ENCODE measurements at regions not wholly inside any gene's neighbourhood (a gene's known extent, or its start where the extent isn't known, plus 50 kb on each side); places are given as distances from the start of the nearest gene placed in this dataset.

DNA sequence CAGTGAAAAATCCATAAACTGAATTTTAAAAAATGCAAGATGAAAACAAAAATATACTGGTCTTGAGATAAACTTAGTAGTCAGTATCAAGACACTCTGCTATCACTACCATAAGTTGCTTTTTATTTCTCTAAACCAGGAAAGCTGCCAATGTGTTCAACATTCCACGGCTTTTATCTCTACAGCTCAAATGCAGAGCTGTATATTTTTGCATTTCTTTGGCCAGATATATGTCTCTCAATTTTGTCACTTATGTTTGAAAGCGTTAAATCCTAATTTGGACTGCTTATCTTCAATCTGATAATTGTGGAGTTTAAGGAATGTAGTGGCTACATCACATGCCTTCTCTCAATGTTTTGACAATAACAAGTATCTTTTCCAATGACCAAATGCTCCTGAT is 609.5 kb downstream of the EPHA4 start:
- no peak for DNase-seq

DNA sequence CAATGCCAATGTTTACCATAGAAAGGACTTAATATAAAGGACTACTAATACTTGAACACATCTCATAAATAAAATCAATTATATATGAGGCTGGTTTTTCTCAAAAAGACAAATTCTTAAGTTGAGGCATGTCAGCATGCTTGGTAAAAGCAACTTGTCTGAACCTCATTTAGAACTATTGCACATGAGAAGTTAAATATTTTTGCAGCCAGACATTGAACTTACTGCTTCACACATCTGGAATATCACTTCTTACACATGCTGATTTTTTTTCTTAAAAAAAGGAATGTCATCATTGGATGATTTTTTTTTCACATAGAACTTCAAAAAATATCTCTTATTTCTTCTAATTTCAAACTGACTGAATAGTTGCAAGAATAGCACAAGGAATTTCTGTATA is 609.0 kb downstream of the EPHA4 start:
- no peak for DNase-seq

- no peak for DNase-seq
Measured at GRCh38 chr2:220963930-220964329, 608.2 kb downstream of the EPHA4 start.

- no peak for DNase-seq
Measured at GRCh38 chr2:220966636-220967035, 605.5 kb downstream of the EPHA4 start.

- DNase-seq, result no peak
Measured at GRCh38 chr2:220969348-220969747, 602.8 kb downstream of the EPHA4 start.

DNA sequence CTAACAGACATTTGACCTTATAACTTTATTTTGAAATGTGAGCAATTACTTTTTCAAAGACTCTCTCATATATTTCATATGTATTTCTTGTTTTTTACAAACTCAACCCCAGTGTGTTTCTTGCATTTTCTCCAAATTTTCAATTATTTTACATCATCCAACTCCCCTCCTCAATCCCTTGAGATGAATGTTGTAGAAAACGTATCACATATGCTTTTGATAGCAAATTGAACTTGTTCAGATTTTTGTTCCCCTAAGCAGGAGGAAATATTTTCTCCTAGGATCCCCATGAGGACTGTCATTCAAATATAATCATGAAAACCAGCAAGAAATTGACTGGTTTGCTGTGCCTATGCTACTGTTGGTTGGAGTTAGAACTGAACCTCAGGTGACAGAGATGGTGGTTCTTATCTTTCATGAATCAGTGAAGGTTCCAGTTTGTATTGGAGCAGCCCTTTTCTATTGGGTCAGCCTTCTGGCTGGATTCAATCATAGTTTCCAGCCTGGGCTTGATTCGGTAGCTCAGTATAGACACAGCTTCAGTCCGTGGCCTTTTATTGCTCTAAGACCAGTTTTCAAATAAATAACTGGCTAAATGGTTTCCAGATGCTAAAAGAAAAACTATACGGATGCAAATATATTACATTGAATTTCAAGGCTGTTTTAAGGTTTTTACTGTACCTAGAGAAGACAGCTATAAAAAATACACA is 591.0 kb downstream of the EPHA4 start:
- DNase-seq, result no peak

DNA sequence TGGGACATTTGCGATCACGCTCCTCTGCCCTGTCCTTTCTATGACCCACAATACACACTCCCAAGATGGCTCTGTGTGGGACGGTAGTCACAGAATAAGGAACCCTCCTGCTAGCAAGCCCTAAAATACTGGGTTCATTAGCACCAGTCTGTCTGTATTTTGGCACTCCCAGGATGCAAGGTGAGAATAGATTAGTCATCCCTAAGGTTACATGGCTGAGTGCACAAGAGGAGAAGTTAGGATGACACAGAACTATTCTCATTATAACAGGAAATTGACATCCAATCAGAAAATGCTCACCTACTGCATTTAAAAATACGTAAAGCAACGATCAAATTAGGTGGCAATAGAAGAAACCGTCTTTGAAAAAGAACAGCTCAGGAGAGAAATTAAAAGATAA is 590.2 kb downstream of the EPHA4 start:
- DNase-seq, result no peak

DNA sequence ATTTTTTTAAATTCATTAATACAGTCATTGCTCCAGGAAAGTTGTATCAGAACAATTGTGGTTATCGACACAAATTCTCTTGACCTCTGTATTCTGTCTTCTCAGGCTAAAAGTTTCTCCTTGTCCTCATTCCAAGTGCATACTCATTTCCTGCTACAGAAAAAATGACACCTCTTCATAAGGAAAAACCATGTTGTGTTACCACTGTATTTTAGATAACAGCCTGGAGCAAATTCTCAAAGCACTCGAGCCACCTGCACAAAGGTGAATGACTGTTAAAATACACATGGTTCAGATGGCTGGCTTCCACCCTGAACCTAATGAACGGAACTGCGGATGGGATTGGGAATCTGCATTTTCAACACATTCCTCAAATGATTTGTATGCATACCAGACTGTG is 586.5 kb downstream of the EPHA4 start:
- DNase-seq, result no peak

GRCh38 chr2:220987839-220988238 is 584.3 kb downstream of the EPHA4 start:
- no peak for DNase-seq

DNA sequence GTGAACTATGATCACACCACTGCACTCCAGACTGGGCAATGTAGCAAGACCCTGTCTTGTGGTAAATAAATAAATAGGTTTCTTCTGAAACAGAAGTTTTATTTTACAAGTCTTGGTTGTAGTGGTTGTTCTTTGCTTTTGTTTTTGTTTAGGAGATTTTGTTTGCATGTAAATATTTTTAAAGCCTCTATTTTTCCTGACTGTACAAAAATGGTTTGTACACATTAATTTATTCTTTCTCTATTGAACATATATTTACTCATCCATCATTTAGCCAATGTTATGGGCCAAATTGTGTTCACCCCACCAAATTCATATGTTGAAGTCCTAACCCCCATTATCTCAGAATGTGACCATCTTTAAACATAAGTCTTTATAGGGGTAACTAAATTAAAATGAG is 580.1 kb downstream of the EPHA4 start:
- DNase-seq, result no peak

DNA sequence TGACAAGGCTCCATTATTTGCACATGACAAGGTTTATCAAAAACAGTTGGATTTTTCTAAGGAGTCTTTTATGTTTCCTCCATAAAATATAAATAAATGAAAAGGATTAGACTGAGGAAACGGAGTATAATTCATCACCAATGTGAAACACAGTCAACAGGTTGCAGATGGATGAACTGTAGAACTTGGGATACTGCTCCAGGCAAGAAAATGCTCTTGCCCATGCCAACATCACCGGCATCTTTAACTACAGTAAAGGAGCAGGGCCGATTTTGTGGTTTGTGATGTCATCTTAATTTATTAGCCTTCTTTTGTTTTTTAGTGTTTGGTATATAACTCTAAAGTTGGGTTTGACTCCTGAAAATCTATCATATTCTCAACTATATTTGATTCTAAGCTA is 577.3 kb downstream of the EPHA4 start:
- DNase-seq, result no peak

DNA sequence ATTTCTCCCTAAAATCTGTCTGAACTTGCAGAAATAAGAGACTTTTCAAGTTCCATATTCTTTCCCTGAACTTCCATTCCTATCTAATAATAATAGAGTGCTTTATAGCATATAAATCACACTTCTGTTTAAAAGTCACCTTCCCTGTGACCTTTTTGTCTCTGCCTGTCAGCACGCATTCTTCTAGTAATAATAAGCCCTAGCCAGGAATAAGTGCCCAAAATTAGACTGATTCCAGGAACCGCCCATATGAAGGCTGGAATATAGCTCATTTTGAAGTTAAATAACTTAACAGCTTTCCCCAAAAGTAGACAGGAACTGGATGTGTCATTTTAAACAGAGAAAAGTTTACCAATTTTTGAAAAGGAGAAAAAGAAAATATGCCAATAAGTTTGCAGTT is 576.5 kb downstream of the EPHA4 start:
- DNase-seq, result no peak

DNA sequence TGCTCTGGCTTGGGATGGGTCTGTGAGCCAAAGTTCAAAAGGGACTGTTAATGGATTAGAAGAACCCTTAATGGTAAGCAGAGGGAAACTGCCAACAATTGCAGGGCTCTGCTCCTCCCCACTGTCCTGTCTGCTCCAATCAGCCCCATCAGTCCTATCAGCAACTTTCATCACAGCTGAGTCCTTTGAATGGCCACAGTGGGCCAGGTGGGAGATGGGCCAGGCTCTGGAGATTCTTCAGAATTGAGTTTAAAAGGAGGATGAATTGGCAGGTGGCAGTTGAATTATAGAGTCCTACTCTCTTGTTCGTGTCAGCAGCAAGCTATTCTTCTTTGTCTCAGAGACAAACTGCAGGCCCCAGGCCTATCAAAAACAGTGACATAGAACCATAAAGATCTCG is 573.9 kb downstream of the EPHA4 start:
- DNase-seq, result no peak

DNA sequence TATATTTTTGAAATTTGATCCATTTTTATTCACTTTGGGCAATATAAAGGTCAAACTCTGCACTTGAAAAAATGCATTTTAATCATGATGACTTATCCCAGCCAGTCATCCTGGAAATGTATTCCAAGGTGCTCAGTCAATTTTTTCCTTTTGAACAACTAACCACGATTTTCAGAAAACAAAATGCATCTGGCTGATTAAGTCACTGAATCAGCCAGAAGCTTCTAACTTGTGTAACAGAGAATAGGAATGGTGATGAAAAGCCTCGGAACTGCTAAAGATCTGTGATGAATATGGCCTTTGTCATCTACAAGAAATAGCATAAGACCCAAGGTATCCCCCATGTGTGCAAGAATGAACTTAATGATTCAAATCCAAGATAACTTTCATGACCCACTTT is 572.7 kb downstream of the EPHA4 start:
- DNase-seq, result no peak

DNA sequence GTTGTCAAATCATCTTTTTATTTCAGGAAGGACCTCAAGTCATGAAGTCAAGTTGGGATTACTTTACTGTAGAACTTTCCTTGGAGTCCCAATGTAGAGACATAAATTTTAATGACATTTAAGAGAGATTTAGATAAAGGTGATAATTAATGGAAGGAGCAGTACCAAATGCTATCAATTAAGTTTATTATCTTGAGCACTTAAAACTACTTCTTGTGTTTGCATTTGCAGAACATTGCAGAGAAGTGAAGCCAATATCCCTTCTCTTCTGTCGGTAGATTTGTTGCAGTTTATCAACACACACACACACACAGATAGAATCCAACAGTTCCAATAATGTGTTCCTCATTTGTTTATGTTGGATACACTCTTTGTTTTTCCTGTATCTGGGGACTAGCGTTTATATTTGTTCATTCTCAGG is 570.7 kb downstream of the EPHA4 start:
- DNase-seq, result no peak

GRCh38 chr2:221002101-221002685 is 569.9 kb downstream of the EPHA4 start:
- no peak for DNase-seq

GRCh38 chr2:221005338-221005737 is 566.8 kb downstream of the EPHA4 start:
- DNase-seq, result no peak

DNA sequence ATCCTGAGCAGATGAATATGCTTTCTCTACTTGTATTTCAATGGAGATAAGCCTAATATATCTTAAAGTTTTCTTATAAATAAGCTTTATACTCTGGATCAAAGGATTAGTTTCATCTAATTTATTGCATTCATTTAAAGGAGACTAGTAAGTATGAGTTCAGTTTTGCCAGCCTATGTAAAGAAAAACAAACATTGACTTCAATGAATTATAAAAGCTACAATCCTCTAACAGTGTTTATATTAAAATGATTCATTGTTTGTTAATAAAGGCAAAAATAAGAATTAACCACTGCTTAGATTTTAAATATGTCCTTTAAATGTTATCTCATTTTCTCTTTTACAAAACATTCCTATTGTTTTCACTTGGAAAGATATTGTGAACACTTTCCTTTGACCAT is 566.0 kb downstream of the EPHA4 start:
- DNase-seq, result no peak

DNA sequence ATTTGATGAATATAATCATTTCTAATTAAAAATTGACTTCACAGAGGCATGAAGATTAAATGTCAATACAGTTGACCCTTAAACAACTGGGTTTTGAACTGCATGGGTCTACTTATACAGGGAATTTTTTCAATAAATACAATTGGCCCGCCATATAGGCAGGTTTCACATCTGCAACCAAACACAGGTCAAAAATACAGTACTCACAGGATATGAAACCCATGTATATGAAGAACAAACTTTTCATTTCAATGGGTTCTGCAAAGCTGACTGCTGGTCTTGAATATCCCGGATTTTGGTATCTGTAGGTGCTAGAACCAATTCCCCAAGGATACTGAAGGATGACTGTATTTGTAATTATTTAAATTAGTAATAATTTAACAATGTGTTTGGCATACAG is 555.6 kb downstream of the EPHA4 start:
- no peak for DNase-seq

DNA sequence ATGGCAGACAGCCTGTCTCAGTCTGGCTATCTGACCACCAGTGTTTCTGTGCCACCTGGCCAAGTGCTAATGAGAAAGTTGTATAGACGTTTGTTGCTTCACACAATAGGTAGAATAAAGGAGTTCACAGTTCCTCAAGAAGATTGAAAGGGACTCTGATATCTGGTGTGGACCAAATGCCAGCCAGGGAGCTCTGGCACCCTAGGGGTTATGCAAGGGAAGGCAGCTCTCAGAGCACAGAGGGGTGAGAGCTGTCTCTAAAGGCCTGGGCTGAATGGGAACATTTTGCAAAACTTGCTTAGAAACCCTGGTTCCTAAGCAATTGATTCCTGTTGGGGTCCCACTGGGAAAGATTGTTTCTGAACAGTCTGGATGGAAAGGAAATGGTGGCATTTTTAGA is 553.8 kb downstream of the EPHA4 start:
- DNase-seq, result no peak

DNA sequence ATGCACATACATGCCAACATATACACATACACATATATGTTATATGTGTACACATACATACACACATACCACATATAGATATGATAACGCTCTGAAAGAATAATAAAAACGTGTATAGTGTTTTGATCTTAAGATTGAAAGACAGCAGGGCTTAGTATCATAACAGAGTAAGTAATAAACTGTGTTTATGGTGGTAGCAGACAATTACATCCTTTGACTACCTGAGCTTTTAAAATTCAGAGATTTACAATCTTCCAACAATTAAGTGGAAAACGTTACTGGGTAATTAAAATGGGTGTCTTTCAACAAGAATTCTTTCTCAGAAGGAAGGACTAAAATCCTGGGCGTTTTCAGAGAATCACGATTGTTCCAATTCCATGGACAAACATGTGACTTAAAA is 552.4 kb downstream of the EPHA4 start:
- no peak for DNase-seq

- DNase-seq, result no peak
Measured at GRCh38 chr2:221022554-221022953, 549.5 kb downstream of the EPHA4 start.

DNA sequence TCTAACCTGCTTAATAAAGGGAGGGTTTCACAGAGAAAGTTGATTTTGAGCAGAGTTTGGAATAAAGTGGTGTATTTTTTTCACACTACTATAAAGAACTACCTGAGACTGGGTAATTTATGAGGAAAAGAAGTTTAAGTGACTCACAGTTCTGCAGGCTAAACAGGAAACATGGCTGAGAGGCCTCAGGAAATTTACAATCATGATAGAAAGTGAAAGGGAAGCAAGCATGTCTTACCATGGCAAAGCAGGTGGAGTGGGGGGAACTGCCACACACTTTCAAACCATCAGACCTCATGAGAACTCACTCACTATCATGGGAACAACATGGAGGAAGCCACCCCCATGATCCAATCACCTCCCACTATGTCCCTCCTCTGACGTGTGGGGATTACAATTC is 546.7 kb downstream of the EPHA4 start:
- no peak for DNase-seq

DNA sequence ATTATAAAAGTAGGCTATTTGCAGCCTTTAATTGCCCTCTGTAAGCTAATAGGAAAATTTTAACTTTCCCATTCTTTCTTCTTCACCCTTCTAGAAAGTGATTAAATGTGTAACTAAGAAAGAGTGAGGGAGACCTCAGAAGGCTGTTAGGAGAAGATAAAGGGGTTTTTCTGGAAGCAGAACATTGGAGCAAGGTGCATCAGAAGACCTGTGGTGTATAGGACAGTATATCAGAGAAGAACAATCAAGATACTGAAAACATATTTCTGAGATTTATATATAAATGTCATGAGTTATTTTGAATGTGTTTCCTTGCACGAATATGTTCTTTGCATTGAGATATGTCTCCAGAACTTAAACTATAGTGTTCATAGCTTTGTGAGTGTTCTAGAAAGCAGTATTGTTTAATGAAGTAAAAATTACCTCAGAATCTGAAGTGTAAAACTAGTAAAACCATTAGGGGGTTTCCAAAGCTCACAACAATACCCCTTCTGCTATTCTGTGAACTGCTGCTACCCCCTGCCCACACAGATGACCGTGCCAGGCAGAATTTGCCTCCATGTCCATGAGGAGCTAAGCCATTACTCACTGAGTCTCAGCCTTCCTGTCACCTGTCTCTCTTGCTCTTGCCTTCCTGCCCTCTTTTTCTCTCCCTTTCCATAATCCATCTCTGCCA is 537.9 kb downstream of the EPHA4 start:
- no peak for DNase-seq

GRCh38 chr2:221034973-221035372 is 537.1 kb downstream of the EPHA4 start:
- no peak for DNase-seq
